ENCODE measurements at regions not wholly inside any gene's neighbourhood (a gene's known extent, or its start where the extent isn't known, plus 50 kb on each side); places are given as distances from the start of the nearest gene placed in this dataset.

- no peak for DNase-seq (ENCODE audit: low spot score)
- H3K36me3 ChIP-seq (ENCODE audit: control insufficient read depth in 4 of 4, insufficient read depth in 3 of 4, low read depth in 1 of 4, low read length in 3 of 4), result no peaks in the 10 kb centered on the region
- H3K27ac ChIP-seq (ENCODE audit: low read depth in 1 of 2, low read length in 2 of 2), result no peak overlapping the region
- no peaks in the 10 kb centered on the region for H3K27me3 ChIP-seq (ENCODE audit: control insufficient read depth in 4 of 4, insufficient read depth in 4 of 4, low read length in 3 of 4)
- H3K4me1 ChIP-seq (ENCODE audit: control insufficient read depth in 4 of 4, insufficient read depth in 4 of 4, low read length in 3 of 4), result no peaks in the 10 kb centered on the region
- H3K9ac ChIP-seq (ENCODE audit: low read depth in 1 of 2, low read length in 2 of 2), result no peak overlapping the region
- no peak for TF ChIP-seq ATF3 (IDR thresholded peaks at IDR 0.05)
- no peak for TF ChIP-seq RAD21 (IDR thresholded peaks at IDR 0.05)
- TF ChIP-seq YY1 (IDR thresholded peaks at IDR 0.05), result no peak
- TF ChIP-seq ZBTB33 (IDR thresholded peaks at IDR 0.05), result no peak
- TF ChIP-seq GABPA (IDR thresholded peaks at IDR 0.05 in 1 of 2, conservative IDR thresholded peaks at IDR 0.05 in 1 of 2), result no peak
- TF ChIP-seq FOXA2 (IDR thresholded peaks at IDR 0.05), result no peak
- TF ChIP-seq TAF1 (conservative IDR thresholded peaks at IDR 0.05), result no peak
- no peak for TF ChIP-seq NR2F2 (IDR thresholded peaks at IDR 0.05)
- no peak for TF ChIP-seq HNF4A (conservative IDR thresholded peaks at IDR 0.05)
- no peak for TF ChIP-seq FOXA1 (IDR thresholded peaks at IDR 0.05)
- TF ChIP-seq SP1 (IDR thresholded peaks at IDR 0.05), result no peak
- no peak for TF ChIP-seq JUND (IDR thresholded peaks at IDR 0.05)
- TF ChIP-seq CTCF (IDR thresholded peaks at IDR 0.05; ENCODE audit: low read depth, low read length, missing input control), result no peak
- TF ChIP-seq HNF4G (IDR thresholded peaks at IDR 0.05), result no peak
- no peak for TF ChIP-seq RXRA (IDR thresholded peaks at IDR 0.05)
- TF ChIP-seq EGR1 (IDR thresholded peaks at IDR 0.05; ENCODE audit: low read depth in 2 of 2), result no peak
- TF ChIP-seq MAX (IDR thresholded peaks at IDR 0.05), result no peak
- TF ChIP-seq REST (IDR thresholded peaks at IDR 0.05), result no peak
- no peaks in the 10 kb centered on the region for H3K9me3 ChIP-seq (ENCODE audit: control insufficient read depth in 4 of 4, low read length in 3 of 4)
- no peak overlapping the region for H3K4me3 ChIP-seq (ENCODE audit: low read depth in 1 of 3, low read length in 3 of 3)
Observed at GRCh38 chr16:61295311-61295710, 740.9 kb downstream of the CDH8 start.

- WGBS, result 46% methylated on average over 2 of the region's 2 CpGs
- no peak overlapping the region for H3K27ac ChIP-seq (ENCODE audit: low read depth in 1 of 2, low read length in 2 of 2)
- H3K4me1 ChIP-seq (ENCODE audit: control insufficient read depth in 4 of 4, insufficient read depth in 4 of 4, low read length in 3 of 4), result no peaks in the 10 kb centered on the region
- no peak overlapping the region for H3K4me3 ChIP-seq (ENCODE audit: low read depth in 1 of 3, low read length in 3 of 3)
- H3K9me3 ChIP-seq (ENCODE audit: control insufficient read depth in 4 of 4, low read length in 3 of 4), result no peaks in the 10 kb centered on the region
- DNase-seq (ENCODE audit: low spot score), result no peak
- TF ChIP-seq MAX (IDR thresholded peaks at IDR 0.05) (no peak), SP1 (IDR thresholded peaks at IDR 0.05) (no peak), RXRA (IDR thresholded peaks at IDR 0.05) (no peak), NR2F2 (IDR thresholded peaks at IDR 0.05) (no peak)
- no peak overlapping the region for H3K9ac ChIP-seq (ENCODE audit: low read depth in 1 of 2, low read length in 2 of 2)
- no peaks in the 10 kb centered on the region for H3K36me3 ChIP-seq (ENCODE audit: control insufficient read depth in 4 of 4, insufficient read depth in 3 of 4, low read depth in 1 of 4, low read length in 3 of 4)
- H3K27me3 ChIP-seq (ENCODE audit: control insufficient read depth in 4 of 4, insufficient read depth in 4 of 4, low read length in 3 of 4), result no peaks in the 10 kb centered on the region
Observed at GRCh38 chr16:61289141-61289540, 747.1 kb downstream of the CDH8 start.

Data from liver (tissue), 8 donors.